IMR-90 (cell line): ENCODE measurements at regions not wholly inside any gene's neighbourhood (a gene's known extent, or its start where the extent isn't known, plus 50 kb on each side); places are given as distances from the start of the nearest gene placed in this dataset.

Source experiments
- ATAC-seq: fragments of 200-7000 bp; cut with Tn5 transposase; 2 replicates; pipeline ENCODE4 v1.9.1; 2020; ENCODE audit warnings: low read depth, mild to moderate bottlenecking, moderate library complexity
- BruUV-seq: library from RNA; stranded (reverse); fragments of 400-500 nt; replicated peaks from 2 replicates; lab custom pipeline; 2021; lab: Mats Ljungman, UMichigan
- CTCF ChIA-PET: fragments of 300-600 bp; formaldehyde crosslinking; extraction: SDS; loops from one replicate; lab custom pipeline; 2021; ENCODE audit warnings: antibody characterized with exemption; lab: Yijun Ruan, JAX
- POLR2A ChIA-PET: fragments of 300-600 bp; sonication (Branson Sonifier 250); formaldehyde crosslinking; loops from one replicate; lab custom pipeline; 2022; ENCODE audit warnings: antibody characterized with exemption; ENCODE audit not compliant: unreplicated experiment; lab: Charles Lee
- DNase-seq: peaks from one replicate; pipeline ENCODE4 v3.0.0; 2013
- H2AFZ ChIP-seq: replicated peaks from 2 replicates; pipeline ENCODE3; 2013; ENCODE audit warnings: low read length, mild to moderate bottlenecking; ENCODE audit not compliant: poor library complexity
- H2AK5ac ChIP-seq: 2 replicates; pipeline ENCODE4 v1.6.1; 2013; ENCODE audit warnings: low read depth, low read length, inconsistent platforms
- H2AK9ac ChIP-seq: replicated peaks from 2 replicates; pipeline ENCODE3; 2013; ENCODE audit warnings: mild to moderate bottlenecking, low read depth, low read length, moderate library complexity; ENCODE audit not compliant: poor library complexity
- H2BK120ac ChIP-seq: 2 replicates; pipeline ENCODE4 v1.6.1; 2013; ENCODE audit warnings: low read depth, low read length, inconsistent platforms
- H2BK15ac ChIP-seq: 3 replicates; pipeline ENCODE4 v1.6.1; 2013; ENCODE audit warnings: low read depth, low read length, inconsistent platforms
- H2BK20ac ChIP-seq: 2 replicates; pipeline ENCODE4 v1.6.1; 2013; ENCODE audit warnings: low read depth, mild to moderate bottlenecking, inconsistent platforms, low read length, moderate library complexity
- H2BK5ac ChIP-seq: 2 replicates; pipeline ENCODE4 v1.6.1; 2013; ENCODE audit warnings: mild to moderate bottlenecking, low read depth, low read length, inconsistent platforms; ENCODE audit not compliant: poor library complexity, severe bottlenecking
- H3K14ac ChIP-seq: replicated peaks from 2 replicates; pipeline ENCODE4 v1.6.1; 2013; ENCODE audit warnings: low read depth, low read length, inconsistent platforms
- H3K18ac ChIP-seq: 2 replicates; pipeline ENCODE4 v1.6.1; 2013; ENCODE audit warnings: low read depth, low read length, control low read depth
- H3K23ac ChIP-seq: 2 replicates; pipeline ENCODE4 v1.6.1; 2013; ENCODE audit warnings: low read depth, low read length, inconsistent platforms
- H3K27ac ChIP-seq: 2 replicates; pipeline ENCODE4 v1.5.1; 2013; ENCODE audit warnings: mild to moderate bottlenecking, control low read depth, low read length; ENCODE audit not compliant: insufficient read depth
- H3K27me3 ChIP-seq: 2 replicates; pipeline ENCODE4 v1.6.1; 2013; ENCODE audit warnings: low read length; ENCODE audit not compliant: control insufficient read depth, insufficient read depth
- H3K36me3 ChIP-seq: 2 replicates; pipeline ENCODE4 v1.6.1; 2013; ENCODE audit warnings: low read length, mixed read lengths; ENCODE audit not compliant: control insufficient read depth, insufficient read depth
- H3K4ac ChIP-seq: 2 replicates; pipeline ENCODE4 v1.6.1; 2013; ENCODE audit warnings: low read depth, low read length, inconsistent platforms
- H3K4me1 ChIP-seq: 2 replicates; pipeline ENCODE4 v1.6.1; 2013; ENCODE audit warnings: low read length, mixed read lengths; ENCODE audit not compliant: control insufficient read depth, insufficient read depth
- H3K4me2 ChIP-seq: 2 replicates; pipeline ENCODE4 v1.6.1; 2013; ENCODE audit warnings: low read depth, mild to moderate bottlenecking, control low read depth, low read length, moderate library complexity
- H3K4me3 ChIP-seq: 2 replicates; pipeline ENCODE4 v1.5.1; 2013; ENCODE audit warnings: low read depth, mild to moderate bottlenecking, control low read depth, low read length, moderate library complexity; ENCODE audit not compliant: insufficient read depth
- H3K56ac ChIP-seq: 2 replicates; pipeline ENCODE4 v1.6.1; 2013; ENCODE audit warnings: low read length, inconsistent platforms; ENCODE audit not compliant: insufficient read depth; ENCODE audit errors: extremely low read depth
- H3K79me1 ChIP-seq, 2 experiments: 2 replicates each; pipeline ENCODE4 v1.6.1; 2013; ENCODE audit warnings: low read length in 2 of 2, inconsistent platforms in 1 of 2, low read depth in 1 of 2
- H3K9ac ChIP-seq: 2 replicates; pipeline ENCODE4 v1.6.1; 2013; ENCODE audit warnings: low read depth, low read length, control low read depth
- H3K9me1 ChIP-seq: 2 replicates; pipeline ENCODE4 v1.6.1; 2013; ENCODE audit warnings: low read length, inconsistent platforms; ENCODE audit not compliant: insufficient read depth
- H3K9me3 ChIP-seq: 2 replicates; pipeline ENCODE4 v1.6.1; 2013; ENCODE audit warnings: low read length; ENCODE audit not compliant: control insufficient read depth, insufficient read depth
- H4K20me1 ChIP-seq: 2 replicates; pipeline ENCODE4 v1.6.1; 2013; ENCODE audit warnings: low read length, inconsistent platforms; ENCODE audit not compliant: insufficient read depth
- H4K5ac ChIP-seq: 2 replicates; pipeline ENCODE4 v1.6.1; 2013; ENCODE audit warnings: mild to moderate bottlenecking, low read depth, low read length, control low read depth
- H4K8ac ChIP-seq, 2 experiments: 2 replicates each; pipeline ENCODE4 v1.6.1; 2013; ENCODE audit warnings: low read depth in 2 of 2, low read length in 2 of 2, control low read depth in 1 of 2, inconsistent platforms in 1 of 2
- H4K91ac ChIP-seq: 2 replicates; pipeline ENCODE4 v1.6.1; 2013; ENCODE audit warnings: low read depth, low read length, inconsistent platforms; ENCODE audit not compliant: insufficient read depth
- BHLHE40 ChIP-seq: fragments of 150-350 bp; IDR thresholded peaks from 2 replicates; pipeline ENCODE4 v1.6.1; 2016; ENCODE audit warnings: mild to moderate bottlenecking, low read depth, low read length
- CEBPB ChIP-seq: IDR thresholded peaks from 2 replicates; pipeline ENCODE4 v1.6.1; 2012; ENCODE audit warnings: low read depth, low read length, improper control_type of control experiment
- CTCF ChIP-seq: conservative IDR thresholded peaks from 2 replicates; pipeline ENCODE4 v1.5.1; 2012; ENCODE audit warnings: mild to moderate bottlenecking, low read depth, low read length, improper control_type of control experiment
- ELK1 ChIP-seq: fragments of 150-350 bp; IDR thresholded peaks from 2 replicates; pipeline ENCODE4 v1.6.1; 2016; ENCODE audit warnings: low read depth, mild to moderate bottlenecking, low read length, moderate library complexity, borderline replicate concordance
- FOS ChIP-seq: fragments of 150-350 bp; IDR thresholded peaks from 2 replicates; pipeline ENCODE4 v1.6.1; 2016; ENCODE audit warnings: low read depth, low read length
- MXI1 ChIP-seq: IDR thresholded peaks from 2 replicates; pipeline ENCODE4 v1.6.1; 2012; ENCODE audit warnings: low read depth, mild to moderate bottlenecking, low read length, moderate library complexity, borderline replicate concordance
- NFE2L2 ChIP-seq: fragments of 150-350 bp; IDR thresholded peaks from 2 replicates; pipeline ENCODE4 v1.6.1; 2016; ENCODE audit warnings: low read depth, mild to moderate bottlenecking, low read length
- RCOR1 ChIP-seq: IDR thresholded peaks from 2 replicates; pipeline ENCODE4 v1.6.1; 2012; ENCODE audit warnings: mild to moderate bottlenecking, low read length, improper control_type of control experiment; ENCODE audit not compliant: insufficient replicate concordance
- USF2 ChIP-seq: fragments of 150-350 bp; IDR thresholded peaks from 2 replicates; pipeline ENCODE4 v1.6.1; 2017; ENCODE audit warnings: mild to moderate bottlenecking, antibody characterized with exemption, low read length, low read depth
- dilution Hi-C: fragments of 300-500 bp; cut with HindIII; formaldehyde crosslinking; loops from one replicate; pipeline ENCODE4 v1.14.3; 2018; ENCODE audit warnings: low sequenced_read_pairs; ENCODE audit not compliant: unreplicated experiment
- in situ Hi-C: fragments of 300-500 bp; cut with MboI; formaldehyde crosslinking; loops from 3 replicates; pipeline ENCODE4 v1.14.3; 2019; ENCODE audit warnings: low sequenced_read_pairs, inconsistent platforms, mixed read lengths
- intact Hi-C: fragments of 100-400 bp; cut with micrococcal nuclease; formaldehyde crosslinking; loops from 2 replicates; pipeline ENCODE4 v1.10.0; 2022

GRCh38 chr5:87746341-87746740, 333.6 kb upstream of the CCNH start:
- BruUV-seq, result no TSS peak
- dilution Hi-C loops, result no loop called here

More at GRCh38 chr5:87746341-87746740, 333.6 kb upstream of the CCNH start:
- intact Hi-C loops (no loop called here), in situ Hi-C loops (no loop called here)
- Histone ChIP-seq H2BK120ac (no peak overlapping the region), H4K5ac (no peak overlapping the region), H3K18ac (no peak overlapping the region), H2AK5ac (no peak overlapping the region), H3K14ac (no peak overlapping the region), H4K8ac (no peak overlapping the region), H3K27me3 (no peaks in the 10 kb centered on the region), H2BK5ac (no peak overlapping the region), H4K20me1 (no peaks in the 10 kb centered on the region), H4K91ac (no peak overlapping the region), H3K9me3 (no peaks in the 10 kb centered on the region), H2BK15ac (no peak overlapping the region), H3K4ac (no peak overlapping the region), H3K79me1 (no peaks in the 10 kb centered on the region), H2BK20ac (no peak overlapping the region), H3K9me1 (no peaks in the 10 kb centered on the region), H3K36me3 (no peaks in the 10 kb centered on the region), H3K4me3 (no peak overlapping the region), H3K56ac (no peak overlapping the region), H2AK9ac (no peak overlapping the region), H3K4me1 (no peaks in the 10 kb centered on the region), H2AFZ (no peak overlapping the region), H3K4me2 (no peak overlapping the region), H3K27ac (no peak overlapping the region), H3K23ac (no peak overlapping the region), H3K9ac (no peak overlapping the region)
- ATAC-seq, result no peak
- TF ChIP-seq MXI1, result no peak
- no peak for TF ChIP-seq BHLHE40
- no peak for TF ChIP-seq CTCF
- no peak for TF ChIP-seq RCOR1
- TF ChIP-seq CEBPB, result no peak
- no peak for TF ChIP-seq ELK1
- no peak for TF ChIP-seq USF2
- TF ChIP-seq FOS, result no peak
- TF ChIP-seq NFE2L2, result no peak
- POLR2A ChIA-PET, result no interaction called here
- DNase-seq, result no peak
- CTCF ChIA-PET, result interaction anchor here (0.7 kb wide), 2 partner anchors 10 to 935 kb away, joined by 3 to 5 read pairs; no protein-coding TSS in a partner anchor
